ENCODE measurements at regions not wholly inside any gene's neighbourhood (a gene's known extent, or its start where the extent isn't known, plus 50 kb on each side); places are given as distances from the start of the nearest gene placed in this dataset.

- DNase-seq (ENCODE audit: low read depth in 2 of 2): no peak
- no peak overlapping the region for H3K4me3 ChIP-seq (replicated peaks in 1 of 2; ENCODE audit: low read depth in 2 of 2, low read length in 2 of 2)
- no peak for TF ChIP-seq CTCF (IDR thresholded peaks at IDR 0.05; ENCODE audit: low read depth, low read length)
These were observed 825.7 kb downstream of the OLFM4 start for GRCh38 chr13:53854321-53854720.

GRCh38 chr13:53856573-53857195 lies 828.1 kb downstream of the OLFM4 start:
- no peak for DNase-seq (ENCODE audit: low read depth in 2 of 2)
- TF ChIP-seq CTCF (IDR thresholded peaks at IDR 0.05; ENCODE audit: low read depth, low read length): no peak
- no peak overlapping the region for H3K4me3 ChIP-seq (replicated peaks in 1 of 2; ENCODE audit: low read depth in 2 of 2, low read length in 2 of 2)

- DNase-seq (ENCODE audit: low read depth in 2 of 2): no peak
- TF ChIP-seq CTCF (IDR thresholded peaks at IDR 0.05; ENCODE audit: low read depth, low read length): no peak
- H3K4me3 ChIP-seq (replicated peaks in 1 of 2; ENCODE audit: low read depth in 2 of 2, low read length in 2 of 2): no peak overlapping the region
These were observed 834.9 kb downstream of the OLFM4 start for GRCh38 chr13:53863520-53863919.

- no peak overlapping the region for H3K4me3 ChIP-seq (replicated peaks in 1 of 2; ENCODE audit: low read depth in 2 of 2, low read length in 2 of 2)
- DNase-seq (ENCODE audit: low read depth in 2 of 2): no peak
- TF ChIP-seq CTCF (IDR thresholded peaks at IDR 0.05; ENCODE audit: low read depth, low read length): no peak
These were observed 844.9 kb downstream of the OLFM4 start for GRCh38 chr13:53873558-53873957.

- TF ChIP-seq CTCF (IDR thresholded peaks at IDR 0.05; ENCODE audit: low read depth, low read length): no peak
These were observed 850.2 kb downstream of the OLFM4 start for GRCh38 chr13:53878861-53879260.

GRCh38 chr13:53885997-53886396 lies 857.4 kb downstream of the OLFM4 start:
- no peak for DNase-seq (ENCODE audit: low read depth in 2 of 2)
- H3K4me3 ChIP-seq (replicated peaks in 1 of 2; ENCODE audit: low read depth in 2 of 2, low read length in 2 of 2): no peak overlapping the region
- TF ChIP-seq CTCF (IDR thresholded peaks at IDR 0.05; ENCODE audit: low read depth, low read length): no peak

More at GRCh38 chr13:53878861-53879260, 850.2 kb downstream of the OLFM4 start:
- no peak for DNase-seq (ENCODE audit: low read depth in 2 of 2)
- H3K4me3 ChIP-seq (replicated peaks in 1 of 2; ENCODE audit: low read depth in 2 of 2, low read length in 2 of 2): no peak overlapping the region

GRCh38 chr13:53890696-53891095 lies 862.1 kb downstream of the OLFM4 start:
- H3K4me3 ChIP-seq (replicated peaks in 1 of 2; ENCODE audit: low read depth in 2 of 2, low read length in 2 of 2): no peak overlapping the region
- TF ChIP-seq CTCF (IDR thresholded peaks at IDR 0.05; ENCODE audit: low read depth, low read length): no peak
- no peak for DNase-seq (ENCODE audit: low read depth in 2 of 2)
